Left renal cortex interstitium (tissue), 4 donors: ENCODE measurements at regions not wholly inside any gene's neighbourhood (a gene's known extent, or its start where the extent isn't known, plus 50 kb on each side); places are given as distances from the start of the nearest gene placed in this dataset.
"Not testable (repeated sequence)": the region's sequence is repeated elsewhere in the genome, so short reads cannot be mapped to it uniquely, and the experiment has no call there.

Source experiments
- DNase-seq, 4 donors: peaks; one replicate each; pipeline ENCODE4 v3.0.0-alpha.2; 2013; ENCODE audit warnings: low read depth in 4 of 4, low spot score in 2 of 4, missing footprints in 1 of 4

DNA sequence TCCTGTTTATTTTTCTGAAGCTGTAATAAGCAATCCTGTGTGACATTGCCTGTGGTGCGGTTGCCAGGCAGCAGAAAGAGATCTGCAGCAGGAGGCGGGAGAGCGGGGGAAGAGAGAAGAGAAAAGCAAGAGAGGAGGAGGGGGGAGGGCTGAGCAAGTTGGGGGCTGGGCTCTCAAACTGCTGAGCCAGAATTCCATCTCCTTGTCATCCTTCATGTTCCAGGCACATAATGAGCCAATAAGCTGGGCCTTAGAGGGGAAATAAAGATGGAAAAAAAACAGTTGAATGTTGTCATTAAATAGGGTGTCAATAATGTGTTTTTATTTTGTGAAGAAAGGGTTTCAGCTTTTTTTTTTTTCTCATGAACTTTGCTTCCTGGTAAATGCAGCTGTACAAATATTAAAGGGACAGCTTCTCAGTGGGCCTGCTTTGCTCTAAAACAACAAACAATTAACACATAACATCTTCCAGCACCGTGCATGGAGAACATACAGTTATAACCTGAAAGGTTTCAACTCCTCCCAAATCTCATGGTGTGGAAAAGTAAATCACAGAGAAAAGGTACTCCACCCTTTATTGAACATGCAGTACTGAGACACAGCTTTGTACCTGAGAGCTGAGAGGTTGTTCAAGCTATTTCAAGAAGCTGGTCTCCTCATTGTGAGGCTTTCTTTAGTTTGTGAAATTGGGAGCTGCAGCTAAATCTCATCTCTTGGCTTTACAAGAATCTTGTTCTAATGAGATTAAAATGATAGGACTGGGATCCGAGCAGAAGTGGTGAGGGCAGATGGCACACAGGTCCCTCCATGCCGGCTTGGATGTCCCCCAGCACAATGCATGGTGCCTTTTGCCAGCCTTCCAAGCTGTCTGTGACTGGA is 451.1 kb upstream of the KCNMB2 start:
- peak in 3 of 4 donors; percentile 62 to 86 (median 79) for DNase-seq

DNA sequence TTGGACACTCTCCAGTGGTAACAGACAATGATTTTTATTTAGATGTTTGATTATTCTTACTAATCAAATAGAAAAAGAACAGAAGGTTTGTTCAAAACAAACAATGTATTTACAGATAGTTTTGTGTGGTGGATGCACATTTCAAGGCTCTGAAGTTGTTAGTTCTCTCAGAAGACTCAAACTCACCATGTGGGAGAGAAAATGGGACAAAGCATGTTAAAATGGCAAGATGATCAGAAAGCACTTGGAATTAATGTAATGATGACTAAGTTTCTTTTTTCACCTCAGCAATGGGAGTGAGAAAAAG is 450.5 kb upstream of the KCNMB2 start:
- DNase-seq = no peak

DNA sequence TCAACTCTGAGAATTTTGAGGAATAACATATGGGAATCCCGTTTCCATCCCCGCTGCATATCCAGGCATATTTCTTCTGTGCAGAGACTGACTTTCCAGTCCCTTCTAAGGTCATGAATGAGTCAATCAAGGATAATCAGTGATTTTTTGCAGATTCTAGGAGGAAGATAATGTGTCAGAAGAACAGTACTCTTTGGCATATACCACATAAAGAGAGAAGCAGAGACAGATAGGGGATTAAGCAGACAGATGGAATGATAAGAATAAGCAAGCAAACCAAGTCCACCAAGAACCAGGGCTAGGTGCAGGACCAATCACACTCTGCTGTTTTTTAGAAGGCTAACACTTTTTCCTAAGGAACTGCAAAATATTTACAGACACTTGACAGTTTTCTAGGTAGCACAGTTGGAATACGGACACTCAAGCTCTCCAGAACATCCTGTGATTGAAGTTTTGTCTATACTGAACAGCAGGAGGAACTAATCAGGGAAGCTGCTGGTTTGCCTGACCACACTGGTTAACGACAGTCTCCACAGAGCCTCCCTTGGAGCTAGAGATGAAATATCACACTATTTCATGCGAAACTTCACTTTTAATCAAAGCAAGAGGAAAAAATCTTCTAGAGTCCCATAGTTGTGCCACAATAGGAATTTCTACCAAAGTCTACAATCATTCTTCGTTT is 450.0 kb upstream of the KCNMB2 start:
- no peak for DNase-seq

- no peak for DNase-seq
Measured at GRCh38 chr3:178087376-178087775, 448.9 kb upstream of the KCNMB2 start.

- no peak for DNase-seq
Measured at GRCh38 chr3:178088963-178089362, 447.3 kb upstream of the KCNMB2 start.

DNA sequence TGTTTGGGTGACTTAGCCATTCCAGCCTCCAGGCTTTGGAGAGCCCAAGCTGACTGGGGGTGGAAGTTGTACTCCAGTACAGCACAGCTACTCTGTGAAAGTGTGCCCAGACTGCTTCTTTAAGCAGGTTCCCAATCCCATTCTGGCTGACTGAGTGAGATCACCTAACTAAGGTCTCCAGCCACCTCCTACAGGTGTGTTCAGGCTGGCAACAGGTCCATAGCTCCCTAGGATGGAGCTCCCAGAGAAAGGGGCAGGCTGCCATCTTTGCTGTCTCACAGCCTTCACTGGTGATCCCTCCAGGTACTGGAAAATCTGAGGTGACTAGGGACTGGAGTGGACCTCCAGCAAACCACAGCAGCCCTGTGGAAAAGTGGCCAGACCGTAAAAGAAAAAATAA is 445.3 kb upstream of the KCNMB2 start:
- DNase-seq = no peak

GRCh38 chr3:178095522-178095921 is 440.7 kb upstream of the KCNMB2 start:
- DNase-seq = no peak

GRCh38 chr3:178096955-178097354 is 439.3 kb upstream of the KCNMB2 start:
- DNase-seq = no peak

DNA sequence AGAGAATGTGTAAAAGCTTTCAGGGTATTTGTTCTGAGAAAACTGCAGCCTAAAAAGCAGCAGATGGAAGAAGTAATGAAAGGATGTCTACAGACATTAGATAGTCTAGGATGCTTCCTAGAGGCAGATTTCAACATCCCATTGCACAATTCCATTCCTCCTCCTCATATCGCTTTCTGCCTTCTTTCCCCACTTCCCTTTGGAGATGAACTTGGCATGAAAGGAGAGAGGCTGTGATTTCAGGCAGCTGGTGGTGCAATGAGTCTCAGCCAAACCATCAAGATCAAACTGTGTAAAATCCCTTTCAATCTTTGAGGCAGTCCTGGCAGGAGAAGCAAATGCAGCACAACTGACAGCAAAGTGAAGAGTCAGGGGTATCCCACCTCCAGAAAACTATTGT is 438.7 kb upstream of the KCNMB2 start:
- DNase-seq = no peak

DNA sequence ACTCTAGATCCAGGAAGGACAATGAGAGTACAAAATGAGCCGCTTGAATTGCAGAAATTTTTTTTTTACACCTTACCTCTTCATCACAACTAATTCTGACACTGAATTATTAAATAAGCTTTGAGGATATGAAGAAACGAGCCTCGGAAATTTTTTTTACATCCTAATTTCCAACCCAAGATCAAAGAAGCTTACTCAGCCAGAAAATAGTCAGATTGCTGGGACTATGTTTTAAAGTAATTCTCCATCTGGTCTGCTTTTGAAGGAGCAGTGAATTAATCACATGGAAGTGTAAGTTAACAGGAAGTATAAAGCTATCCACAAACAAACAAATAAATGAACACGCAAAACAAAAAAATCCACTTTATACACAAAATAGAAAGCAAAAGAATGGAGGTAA is 437.0 kb upstream of the KCNMB2 start:
- no peak for DNase-seq

DNA sequence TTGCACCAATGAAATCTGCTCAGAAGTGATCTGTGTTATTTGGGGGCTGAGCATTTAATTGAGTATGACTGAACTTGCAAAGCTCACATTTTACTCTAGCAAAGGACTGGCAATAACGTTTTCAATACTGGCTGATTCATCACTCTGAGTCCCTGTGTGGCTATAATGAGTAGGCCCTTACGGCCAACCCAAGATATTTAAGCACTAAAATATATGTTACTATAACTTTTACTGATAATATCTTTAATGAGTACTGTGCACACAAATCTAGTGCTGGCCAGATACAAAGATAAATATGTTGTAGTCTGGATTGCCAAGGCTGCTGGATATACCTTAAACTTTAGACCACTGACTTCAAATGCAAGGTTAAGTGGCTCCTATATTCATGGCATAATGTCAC is 436.4 kb upstream of the KCNMB2 start:
- DNase-seq = no peak

- DNase-seq = no peak
Measured at GRCh38 chr3:178100908-178101307, 435.3 kb upstream of the KCNMB2 start.

- DNase-seq = no peak
Measured at GRCh38 chr3:178103140-178103539, 433.1 kb upstream of the KCNMB2 start.

GRCh38 chr3:178107804-178108203 is 428.4 kb upstream of the KCNMB2 start:
- no peak for DNase-seq

GRCh38 chr3:178109691-178110090 is 426.5 kb upstream of the KCNMB2 start:
- no peak for DNase-seq

- DNase-seq = no peak
Measured at GRCh38 chr3:178112134-178112533, 424.1 kb upstream of the KCNMB2 start.

GRCh38 chr3:178112552-178112951 is 423.7 kb upstream of the KCNMB2 start:
- not testable (repeated sequence) for DNase-seq

DNA sequence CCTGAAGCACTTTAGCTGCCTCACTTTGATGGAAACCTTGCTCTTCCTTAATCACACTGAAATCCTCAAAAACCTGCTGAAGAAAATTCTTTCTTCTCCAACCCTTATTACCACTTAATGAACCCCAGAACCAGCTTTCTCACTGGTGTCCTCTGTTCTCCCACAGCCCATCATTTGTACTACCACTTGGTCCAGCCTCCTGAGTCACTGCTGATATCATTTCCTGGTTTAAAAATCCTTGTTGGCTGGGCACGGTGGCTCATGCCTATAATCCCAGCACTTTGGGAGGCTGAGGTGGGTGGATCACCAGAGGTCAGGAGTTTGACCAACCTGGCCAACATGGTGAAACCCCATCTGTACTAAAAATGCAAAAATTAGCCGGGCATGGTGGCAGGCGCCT is 418.6 kb upstream of the KCNMB2 start:
- DNase-seq = no peak

- not testable (repeated sequence) for DNase-seq
Measured at GRCh38 chr3:178119608-178120295, 416.5 kb upstream of the KCNMB2 start.

- DNase-seq = no peak
Measured at GRCh38 chr3:178120367-178120766, 415.9 kb upstream of the KCNMB2 start.

DNA sequence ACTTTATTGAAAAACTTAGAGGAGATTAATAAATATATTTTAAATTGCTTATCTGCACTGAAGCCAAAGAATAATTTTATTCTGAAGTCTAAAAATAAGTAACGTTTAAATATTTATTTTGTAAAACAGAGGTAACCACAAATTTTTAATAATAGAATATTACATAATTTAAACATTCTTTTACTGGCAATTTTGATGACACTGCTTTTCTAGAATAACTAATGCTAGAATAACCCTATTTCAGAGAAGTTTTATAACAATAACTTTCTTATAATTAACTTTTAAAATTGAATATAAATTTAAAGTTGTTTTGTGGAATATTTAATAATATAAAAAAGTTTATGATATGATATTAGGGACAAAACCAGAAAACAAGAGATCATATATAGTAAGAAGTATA is 409.6 kb upstream of the KCNMB2 start:
- DNase-seq = no peak

DNA sequence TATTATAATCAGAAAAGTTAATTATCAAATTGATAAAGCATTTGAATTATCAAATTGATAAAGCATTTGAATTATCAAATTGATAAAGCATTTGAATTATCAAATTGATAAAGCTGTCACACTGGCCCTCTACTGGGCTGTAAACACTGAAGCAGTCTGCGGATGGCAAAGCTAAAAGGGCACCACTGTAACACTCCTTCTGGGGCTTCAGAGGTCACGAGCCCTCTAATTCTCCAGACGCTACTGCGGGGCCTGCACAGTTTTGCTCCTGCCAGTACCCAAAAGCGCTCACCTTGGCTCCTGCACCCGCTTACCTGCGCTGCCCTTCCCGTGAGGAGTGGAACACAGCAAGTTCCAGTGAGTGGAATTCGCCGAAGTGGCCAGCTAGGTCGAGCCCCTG is 409.0 kb upstream of the KCNMB2 start:
- DNase-seq = no peak
